ENCODE measurements at regions not wholly inside any gene's neighbourhood (a gene's known extent, or its start where the extent isn't known, plus 50 kb on each side); places are given as distances from the start of the nearest gene placed in this dataset.
"Not testable (repeated sequence)": the region's sequence is repeated elsewhere in the genome, so short reads cannot be mapped to it uniquely, and the experiment has no call there.

- Mint-ChIP-seq H3K36me3 (ENCODE audit: low read depth) (no peaks in the 10 kb centered on the region), H3K27ac (no peak overlapping the region), H3K9me3 (peaks cover 5% of the 10 kb centered on the region), H3K4me1 (ENCODE audit: low read depth) (no peaks in the 10 kb centered on the region), H3K4me3 (no peak overlapping the region), H3K27me3 (ENCODE audit: insufficient read depth) (no peaks in the 10 kb centered on the region)
- DNase-seq (ENCODE audit: low spot score): no peak
- intact Hi-C loops (cut with micrococcal nuclease): no loop called here
Measured at GRCh38 chr16:13350000-13350399, 448.6 kb downstream of the SHISA9 start.

GRCh38 chr16:13351181-13351580, 449.8 kb downstream of the SHISA9 start:
- Mint-ChIP-seq H3K4me1 (ENCODE audit: low read depth) (no peaks in the 10 kb centered on the region), H3K9me3 (peaks cover 5% of the 10 kb centered on the region), H3K27me3 (ENCODE audit: insufficient read depth) (no peaks in the 10 kb centered on the region), H3K27ac (no peak overlapping the region), H3K36me3 (ENCODE audit: low read depth) (no peaks in the 10 kb centered on the region), H3K4me3 (no peak overlapping the region)
- intact Hi-C loops (cut with micrococcal nuclease): no loop called here
- no peak for DNase-seq (ENCODE audit: low spot score)

GRCh38 chr16:13351601-13352217, 450.3 kb downstream of the SHISA9 start:
- Mint-ChIP-seq H3K27ac (no peak overlapping the region), H3K4me3 (no peak overlapping the region), H3K36me3 (ENCODE audit: low read depth) (no peaks in the 10 kb centered on the region), H3K27me3 (ENCODE audit: insufficient read depth) (no peaks in the 10 kb centered on the region), H3K4me1 (ENCODE audit: low read depth) (no peaks in the 10 kb centered on the region), H3K9me3 (peaks cover 9% of the 10 kb centered on the region)
- intact Hi-C loops (cut with micrococcal nuclease): no loop called here
- no peak for DNase-seq (ENCODE audit: low spot score)

GRCh38 chr16:13352796-13353195, 451.4 kb downstream of the SHISA9 start:
- H3K36me3 Mint-ChIP-seq (ENCODE audit: low read depth); H3K27me3 Mint-ChIP-seq (ENCODE audit: insufficient read depth); H3K4me3 Mint-ChIP-seq; H3K4me1 Mint-ChIP-seq (ENCODE audit: low read depth); H3K27ac Mint-ChIP-seq; intact Hi-C loops (cut with micrococcal nuclease); DNase-seq (ENCODE audit: low spot score): not testable (repeated sequence)
- peaks cover 17% of the 10 kb centered on the region for H3K9me3 Mint-ChIP-seq

- not testable (repeated sequence) for H3K4me1 Mint-ChIP-seq (ENCODE audit: low read depth)
Measured at GRCh38 chr16:13357842-13358241, 456.4 kb downstream of the SHISA9 start.

GRCh38 chr16:13359835-13360234, 458.4 kb downstream of the SHISA9 start:
- peaks cover 42% of the 10 kb centered on the region for H3K9me3 Mint-ChIP-seq
- no peaks in the 10 kb centered on the region for H3K36me3 Mint-ChIP-seq (ENCODE audit: low read depth)
- H3K27ac Mint-ChIP-seq: no peak overlapping the region
- no peak overlapping the region for H3K4me3 Mint-ChIP-seq
- DNase-seq (ENCODE audit: low spot score): no peak
- intact Hi-C loops (cut with micrococcal nuclease): no loop called here
- H3K4me1 Mint-ChIP-seq (ENCODE audit: low read depth): no peaks in the 10 kb centered on the region
- H3K27me3 Mint-ChIP-seq (ENCODE audit: insufficient read depth): no peaks in the 10 kb centered on the region

More at GRCh38 chr16:13357842-13358241, 456.4 kb downstream of the SHISA9 start:
- H3K36me3 Mint-ChIP-seq (ENCODE audit: low read depth); H3K27ac Mint-ChIP-seq; H3K4me3 Mint-ChIP-seq; intact Hi-C loops (cut with micrococcal nuclease); DNase-seq (ENCODE audit: low spot score); H3K27me3 Mint-ChIP-seq (ENCODE audit: insufficient read depth): not testable (repeated sequence)
- peaks cover 47% of the 10 kb centered on the region for H3K9me3 Mint-ChIP-seq

- DNase-seq (ENCODE audit: low spot score): no peak
- H3K36me3 Mint-ChIP-seq (ENCODE audit: low read depth): no peaks in the 10 kb centered on the region
- no peaks in the 10 kb centered on the region for H3K4me1 Mint-ChIP-seq (ENCODE audit: low read depth)
- no peaks in the 10 kb centered on the region for H3K27me3 Mint-ChIP-seq (ENCODE audit: insufficient read depth)
- intact Hi-C loops (cut with micrococcal nuclease): no loop called here
- no peak overlapping the region for H3K27ac Mint-ChIP-seq
- H3K9me3 Mint-ChIP-seq: peaks cover 22% of the 10 kb centered on the region
- no peak overlapping the region for H3K4me3 Mint-ChIP-seq
Measured at GRCh38 chr16:13372421-13372820, 471.0 kb downstream of the SHISA9 start.

- Mint-ChIP-seq H3K9me3 (peaks cover 44% of the 10 kb centered on the region), H3K36me3 (ENCODE audit: low read depth) (no peaks in the 10 kb centered on the region), H3K27me3 (ENCODE audit: insufficient read depth) (no peaks in the 10 kb centered on the region), H3K4me1 (ENCODE audit: low read depth) (no peaks in the 10 kb centered on the region), H3K4me3 (no peak overlapping the region), H3K27ac (no peak overlapping the region)
- intact Hi-C loops (cut with micrococcal nuclease): no loop called here
- DNase-seq (ENCODE audit: low spot score): no peak
Measured at GRCh38 chr16:13376174-13376573, 474.8 kb downstream of the SHISA9 start.

GRCh38 chr16:13377143-13377542, 475.7 kb downstream of the SHISA9 start:
- H3K9me3 Mint-ChIP-seq: peaks cover 38% of the 10 kb centered on the region
- intact Hi-C loops (cut with micrococcal nuclease): no loop called here
- H3K36me3 Mint-ChIP-seq (ENCODE audit: low read depth): no peaks in the 10 kb centered on the region
- no peak overlapping the region for H3K4me3 Mint-ChIP-seq
- H3K27me3 Mint-ChIP-seq (ENCODE audit: insufficient read depth): no peaks in the 10 kb centered on the region
- DNase-seq (ENCODE audit: low spot score): no peak
- no peak overlapping the region for H3K27ac Mint-ChIP-seq
- H3K4me1 Mint-ChIP-seq (ENCODE audit: low read depth): no peaks in the 10 kb centered on the region

- Mint-ChIP-seq H3K9me3 (peaks cover 39% of the 10 kb centered on the region), H3K27me3 (ENCODE audit: insufficient read depth) (no peaks in the 10 kb centered on the region), H3K4me1 (ENCODE audit: low read depth) (no peaks in the 10 kb centered on the region), H3K36me3 (ENCODE audit: low read depth) (no peaks in the 10 kb centered on the region), H3K27ac (no peak overlapping the region), H3K4me3 (no peak overlapping the region)
- DNase-seq (ENCODE audit: low spot score): no peak
- intact Hi-C loops (cut with micrococcal nuclease): no loop called here
Measured at GRCh38 chr16:13378151-13378550, 476.8 kb downstream of the SHISA9 start.

GRCh38 chr16:13379266-13379665, 477.9 kb downstream of the SHISA9 start:
- H3K4me1 Mint-ChIP-seq (ENCODE audit: low read depth): no peaks in the 10 kb centered on the region
- intact Hi-C loops (cut with micrococcal nuclease): no loop called here

GRCh38 chr16:13385156-13386040, 484.0 kb downstream of the SHISA9 start:
- H3K9me3 Mint-ChIP-seq: peaks cover 51% of the 10 kb centered on the region
- H3K27ac Mint-ChIP-seq; H3K36me3 Mint-ChIP-seq (ENCODE audit: low read depth); H3K4me1 Mint-ChIP-seq (ENCODE audit: low read depth); DNase-seq (ENCODE audit: low spot score); H3K4me3 Mint-ChIP-seq; intact Hi-C loops (cut with micrococcal nuclease); H3K27me3 Mint-ChIP-seq (ENCODE audit: insufficient read depth): not testable (repeated sequence)

More at GRCh38 chr16:13379266-13379665, 477.9 kb downstream of the SHISA9 start:
- Mint-ChIP-seq H3K36me3 (ENCODE audit: low read depth) (no peaks in the 10 kb centered on the region), H3K9me3 (peaks cover 47% of the 10 kb centered on the region), H3K4me3 (no peak overlapping the region), H3K27ac (no peak overlapping the region), H3K27me3 (ENCODE audit: insufficient read depth) (no peaks in the 10 kb centered on the region)
- no peak for DNase-seq (ENCODE audit: low spot score)
